ENCODE measurements at regions not wholly inside any gene's neighbourhood (a gene's known extent, or its start where the extent isn't known, plus 50 kb on each side); places are given as distances from the start of the nearest gene placed in this dataset.

DNA sequence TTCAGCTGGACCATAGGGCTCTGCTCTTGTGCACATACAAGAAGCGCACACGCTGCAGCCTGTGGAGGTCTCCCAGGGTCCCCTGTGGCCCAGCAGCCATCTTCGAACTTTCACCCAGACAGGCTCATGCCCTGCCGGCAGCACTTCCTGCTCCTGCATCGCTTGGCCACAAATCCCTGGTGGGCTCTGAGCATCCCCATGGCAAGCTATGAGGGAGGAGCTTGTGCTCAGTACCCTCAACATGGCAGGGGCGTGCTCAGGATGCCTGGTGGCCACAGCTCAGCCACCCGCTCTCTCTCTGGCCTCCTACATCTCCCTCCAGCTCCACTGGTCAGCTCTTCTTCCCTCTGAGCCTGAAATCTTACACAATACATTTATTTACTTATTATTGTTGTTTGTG, 63.7 kb downstream of the IRX2 start:
- Histone ChIP-seq H3K9me3 (ENCODE audit: control insufficient read depth, insufficient read depth, low read length) (peaks cover 57% of the 10 kb centered on the region), H3K27me3 (ENCODE audit: control insufficient read depth, insufficient read depth, low read length) (no peaks in the 10 kb centered on the region), H3K27ac (ENCODE audit: low read depth, low read length) (no peak overlapping the region), H3K4me3 (ENCODE audit: low read depth, low read length) (no peak overlapping the region)
- ChIA-PET CTCF (no interaction called here), POLR2A (no interaction called here)
- no peak for TF ChIP-seq CTCF (IDR thresholded peaks at IDR 0.05; ENCODE audit: low read depth, low read length)
- DNase-seq (ENCODE audit: low read depth, low spot score) = no peak

DNA sequence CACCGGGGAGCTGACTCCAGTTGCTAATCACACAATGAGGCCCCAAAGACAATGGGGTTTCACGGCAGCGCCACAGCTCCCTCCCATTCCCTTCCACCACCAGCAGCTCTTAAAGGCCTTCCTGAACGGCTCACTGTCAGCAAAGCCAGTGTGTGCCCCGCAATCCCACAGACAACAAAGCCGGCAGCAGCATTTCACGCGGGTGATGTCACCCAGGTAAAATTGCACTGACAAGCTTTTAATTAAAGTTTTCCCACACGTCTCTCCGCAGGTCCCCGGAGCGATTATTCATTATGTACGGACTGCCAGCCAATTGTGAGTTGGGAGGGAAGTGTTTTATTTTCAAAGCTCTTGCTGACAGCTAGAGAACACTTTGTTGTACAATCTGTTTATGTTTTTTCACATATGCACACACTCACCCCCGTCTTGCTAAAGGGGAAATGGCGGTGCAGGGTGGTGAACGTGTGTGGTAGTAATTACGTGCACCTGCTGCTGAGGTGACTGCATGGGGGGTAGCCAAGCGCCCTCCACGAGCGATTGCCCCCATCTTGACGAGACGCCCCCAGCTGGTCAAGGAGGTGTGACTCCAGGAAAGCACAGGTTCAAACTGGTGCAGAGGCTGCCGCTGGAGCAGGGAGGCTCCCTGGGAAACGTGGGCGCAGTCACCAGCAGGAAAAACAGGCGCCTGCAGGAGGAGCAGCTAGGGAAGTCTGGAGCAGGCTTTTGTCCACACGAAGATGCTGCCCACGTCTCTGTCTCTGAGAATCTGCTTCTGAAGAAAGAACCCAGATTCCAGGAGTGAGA, 65.0 kb downstream of the IRX2 start:
- CTCF ChIA-PET = no interaction called here
- peaks cover 63% of the 10 kb centered on the region for H3K9me3 ChIP-seq (ENCODE audit: control insufficient read depth, insufficient read depth, low read length)
- H3K4me3 ChIP-seq (ENCODE audit: low read depth, low read length) = no peak overlapping the region
- no peaks in the 10 kb centered on the region for H3K27me3 ChIP-seq (ENCODE audit: control insufficient read depth, insufficient read depth, low read length)
- no peak for TF ChIP-seq CTCF (IDR thresholded peaks at IDR 0.05; ENCODE audit: low read depth, low read length)
- H3K27ac ChIP-seq (ENCODE audit: low read depth, low read length) = no peak overlapping the region
- no peak for DNase-seq (ENCODE audit: low read depth, low spot score)
- POLR2A ChIA-PET = no interaction called here

DNA sequence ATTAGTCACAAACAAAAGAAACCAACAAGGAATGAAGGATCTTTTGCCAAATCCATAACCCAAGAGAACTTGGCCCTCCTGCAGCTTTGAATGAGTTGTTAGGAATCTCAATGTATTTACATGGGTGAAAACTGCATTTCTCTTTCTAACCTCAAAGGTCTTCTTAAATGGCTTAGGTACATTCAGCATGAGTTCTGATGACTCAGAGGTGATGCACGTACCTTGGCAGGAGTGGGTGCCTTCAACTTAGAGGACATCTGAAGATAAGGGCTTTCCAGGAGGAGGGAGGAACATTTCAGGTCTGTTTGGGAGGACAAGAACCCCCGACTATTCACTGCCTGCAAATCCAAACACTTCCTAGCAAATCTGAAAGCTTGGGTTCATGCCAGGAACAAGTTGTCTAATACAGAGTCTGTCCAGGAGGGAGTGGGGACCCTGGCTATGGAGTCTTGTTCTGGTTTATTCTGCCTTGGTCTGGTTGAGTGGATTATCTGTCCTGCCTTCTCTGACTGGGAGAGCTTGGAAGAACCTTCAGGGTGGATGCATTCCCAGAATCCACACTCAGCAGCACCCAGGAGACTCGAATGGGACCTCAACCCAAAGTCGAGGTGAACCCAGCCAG, 65.7 kb downstream of the IRX2 start:
- peaks cover 66% of the 10 kb centered on the region for H3K9me3 ChIP-seq (ENCODE audit: control insufficient read depth, insufficient read depth, low read length)
- no peak for TF ChIP-seq CTCF (IDR thresholded peaks at IDR 0.05; ENCODE audit: low read depth, low read length)
- POLR2A ChIA-PET = no interaction called here
- no peak overlapping the region for H3K4me3 ChIP-seq (ENCODE audit: low read depth, low read length)
- DNase-seq (ENCODE audit: low read depth, low spot score) = no peak
- no peak overlapping the region for H3K27ac ChIP-seq (ENCODE audit: low read depth, low read length)
- no peaks in the 10 kb centered on the region for H3K27me3 ChIP-seq (ENCODE audit: control insufficient read depth, insufficient read depth, low read length)
- CTCF ChIA-PET = no interaction called here

DNA sequence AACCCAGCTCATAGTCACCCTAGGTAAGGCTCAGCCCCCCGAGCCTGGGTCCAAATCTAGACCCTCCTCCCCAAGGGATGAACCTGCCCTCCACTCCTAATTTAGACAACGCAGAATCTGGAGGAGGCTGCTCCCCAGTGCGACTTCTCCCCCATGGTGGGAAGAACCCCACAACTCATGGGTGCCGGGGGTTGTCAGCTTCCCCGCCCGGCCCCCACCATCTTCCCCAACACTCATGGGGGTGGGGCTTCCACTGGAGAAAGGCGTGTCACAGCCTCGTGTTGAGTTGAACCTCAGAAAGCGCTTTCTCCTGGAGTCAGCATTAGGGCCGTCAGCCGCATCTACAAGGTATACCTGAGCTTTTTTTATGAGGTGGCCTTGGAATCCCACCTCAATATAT, 66.9 kb downstream of the IRX2 start:
- Histone ChIP-seq H3K27ac (ENCODE audit: low read depth, low read length) (no peak overlapping the region), H3K27me3 (ENCODE audit: control insufficient read depth, insufficient read depth, low read length) (no peaks in the 10 kb centered on the region), H3K4me3 (ENCODE audit: low read depth, low read length) (no peak overlapping the region), H3K9me3 (ENCODE audit: control insufficient read depth, insufficient read depth, low read length) (peaks cover 68% of the 10 kb centered on the region)
- POLR2A ChIA-PET = no interaction called here
- CTCF ChIA-PET = no interaction called here
- TF ChIP-seq CTCF (IDR thresholded peaks at IDR 0.05; ENCODE audit: low read depth, low read length) = no peak
- no peak for DNase-seq (ENCODE audit: low read depth, low spot score)

DNA sequence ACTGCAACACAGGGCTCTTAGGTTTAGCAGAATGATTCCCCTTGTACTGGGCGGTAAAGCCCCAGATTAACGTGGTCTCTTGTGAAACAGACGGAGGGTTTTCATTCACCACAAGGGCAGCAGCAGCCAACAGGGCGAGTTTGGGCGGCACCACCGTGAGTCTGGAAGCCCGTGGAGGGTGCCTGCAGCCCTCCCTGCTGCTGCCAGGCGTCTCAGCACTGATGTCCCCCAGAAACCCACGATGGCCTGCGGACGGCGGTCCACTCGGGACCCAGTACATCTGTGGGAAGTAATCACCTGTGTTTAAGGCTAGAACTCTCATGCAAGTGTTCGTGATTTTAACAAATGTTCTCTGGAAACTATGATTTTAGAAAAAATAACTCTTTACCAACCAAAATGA, 67.8 kb downstream of the IRX2 start:
- CTCF ChIA-PET = no interaction called here
- Histone ChIP-seq H3K27ac (ENCODE audit: low read depth, low read length) (no peak overlapping the region), H3K9me3 (ENCODE audit: control insufficient read depth, insufficient read depth, low read length) (peaks cover 63% of the 10 kb centered on the region), H3K4me3 (ENCODE audit: low read depth, low read length) (no peak overlapping the region), H3K27me3 (ENCODE audit: control insufficient read depth, insufficient read depth, low read length) (no peaks in the 10 kb centered on the region)
- TF ChIP-seq CTCF (IDR thresholded peaks at IDR 0.05; ENCODE audit: low read depth, low read length) = no peak
- POLR2A ChIA-PET = no interaction called here
- DNase-seq (ENCODE audit: low read depth, low spot score) = no peak
